ENCODE measurements at regions not wholly inside any gene's neighbourhood (a gene's known extent, or its start where the extent isn't known, plus 50 kb on each side); places are given as distances from the start of the nearest gene placed in this dataset.

- Histone ChIP-seq H3K4me3 (no peak overlapping the region), H3K27me3 (no peaks in the 10 kb centered on the region), H3K9me3 (no peaks in the 10 kb centered on the region), H3K27ac (replicated peaks in 1 of 4) (no peak overlapping the region), H3K4me1 (peaks cover 0 to 13% (median 8%) of the 10 kb centered on the region in 4 donors), H3K36me3 (no peaks in the 10 kb centered on the region)
- DNase-seq (ENCODE audit: extremely low spot score): peak; percentile 75
- 79% methylated on average over 2 of the region's 2 CpGs for WGBS
- intact Hi-C loops (cut with DNase I): no loop called here
- TF ChIP-seq POLR2AphosphoS5 (IDR thresholded peaks at IDR 0.05): no peak
- no peak for TF ChIP-seq EP300 (IDR thresholded peaks at IDR 0.05)
- TF ChIP-seq, protein P1, sequence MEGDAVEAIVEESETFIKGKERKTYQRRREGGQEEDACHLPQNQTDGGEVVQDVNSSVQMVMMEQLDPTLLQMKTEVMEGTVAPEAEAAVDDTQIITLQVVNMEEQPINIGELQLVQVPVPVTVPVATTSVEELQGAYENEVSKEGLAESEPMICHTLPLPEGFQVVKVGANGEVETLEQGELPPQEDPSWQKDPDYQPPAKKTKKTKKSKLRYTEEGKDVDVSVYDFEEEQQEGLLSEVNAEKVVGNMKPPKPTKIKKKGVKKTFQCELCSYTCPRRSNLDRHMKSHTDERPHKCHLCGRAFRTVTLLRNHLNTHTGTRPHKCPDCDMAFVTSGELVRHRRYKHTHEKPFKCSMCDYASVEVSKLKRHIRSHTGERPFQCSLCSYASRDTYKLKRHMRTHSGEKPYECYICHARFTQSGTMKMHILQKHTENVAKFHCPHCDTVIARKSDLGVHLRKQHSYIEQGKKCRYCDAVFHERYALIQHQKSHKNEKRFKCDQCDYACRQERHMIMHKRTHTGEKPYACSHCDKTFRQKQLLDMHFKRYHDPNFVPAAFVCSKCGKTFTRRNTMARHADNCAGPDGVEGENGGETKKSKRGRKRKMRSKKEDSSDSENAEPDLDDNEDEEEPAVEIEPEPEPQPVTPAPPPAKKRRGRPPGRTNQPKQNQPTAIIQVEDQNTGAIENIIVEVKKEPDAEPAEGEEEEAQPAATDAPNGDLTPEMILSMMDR (IDR thresholded peaks at IDR 0.05): no peak
- TF ChIP-seq POLR2A (IDR thresholded peaks at IDR 0.05; ENCODE audit: low read depth): no peak
Observed at GRCh38 chr11:133695387-133695786, 149.9 kb downstream of the SPATA19 start.

GRCh38 chr11:133694701-133695100 is 150.6 kb downstream of the SPATA19 start:
- WGBS: 86% methylated on average over 3 of the region's 3 CpGs

DNA sequence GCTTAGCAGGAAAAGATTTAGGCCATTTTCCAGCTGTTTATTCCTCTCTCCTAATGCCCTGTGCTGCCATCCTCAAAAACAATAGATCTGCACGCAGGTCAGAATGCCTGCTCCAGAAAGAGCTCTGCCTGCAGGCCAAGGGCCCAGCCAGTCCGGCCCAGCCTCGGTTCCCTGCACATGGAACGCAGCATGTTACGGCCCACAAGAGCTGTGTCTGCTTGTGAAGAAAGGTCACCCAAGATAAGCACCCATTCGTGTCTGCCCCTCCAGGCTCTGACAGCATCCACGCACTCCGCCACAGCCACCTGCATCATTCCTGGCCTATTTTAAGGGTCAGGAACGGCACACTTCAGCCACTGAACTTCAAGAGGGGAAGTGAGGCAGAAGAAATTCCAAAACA is 152.2 kb downstream of the SPATA19 start:
- Histone ChIP-seq H3K36me3 (no peaks in the 10 kb centered on the region), H3K4me3 (no peak overlapping the region), H3K27me3 (no peaks in the 10 kb centered on the region), H3K9me3 (no peaks in the 10 kb centered on the region), H3K4me1 (peaks cover 0 to 13% (median 8%) of the 10 kb centered on the region in 4 donors), H3K27ac (replicated peaks in 1 of 4) (no peak overlapping the region)
- DNase-seq (ENCODE audit: extremely low spot score): peak; percentile 37
- no peak for TF ChIP-seq POLR2AphosphoS5 (IDR thresholded peaks at IDR 0.05)
- no peak for TF ChIP-seq POLR2A (IDR thresholded peaks at IDR 0.05; ENCODE audit: low read depth)
- TF ChIP-seq, protein P1 (IDR thresholded peaks at IDR 0.05): no peak
- no peak for TF ChIP-seq EP300 (IDR thresholded peaks at IDR 0.05)
- 81% methylated on average over 9 of the region's 9 CpGs for WGBS
- intact Hi-C loops (cut with DNase I): no loop called here

More at GRCh38 chr11:133694701-133695100, 150.6 kb downstream of the SPATA19 start:
- intact Hi-C loops (cut with DNase I): no loop called here
- Histone ChIP-seq H3K27me3 (no peaks in the 10 kb centered on the region), H3K4me1 (peaks cover 0 to 13% (median 8%) of the 10 kb centered on the region in 4 donors), H3K27ac (replicated peaks in 1 of 4) (no peak overlapping the region), H3K4me3 (no peak overlapping the region), H3K36me3 (no peaks in the 10 kb centered on the region), H3K9me3 (no peaks in the 10 kb centered on the region)
- TF ChIP-seq POLR2A (IDR thresholded peaks at IDR 0.05; ENCODE audit: low read depth): no peak
- no peak for TF ChIP-seq EP300 (IDR thresholded peaks at IDR 0.05)
- no peak for TF ChIP-seq POLR2AphosphoS5 (IDR thresholded peaks at IDR 0.05)
- TF ChIP-seq, protein P1 (IDR thresholded peaks at IDR 0.05): no peak
- peak; percentile 72 for DNase-seq (ENCODE audit: extremely low spot score)

DNA sequence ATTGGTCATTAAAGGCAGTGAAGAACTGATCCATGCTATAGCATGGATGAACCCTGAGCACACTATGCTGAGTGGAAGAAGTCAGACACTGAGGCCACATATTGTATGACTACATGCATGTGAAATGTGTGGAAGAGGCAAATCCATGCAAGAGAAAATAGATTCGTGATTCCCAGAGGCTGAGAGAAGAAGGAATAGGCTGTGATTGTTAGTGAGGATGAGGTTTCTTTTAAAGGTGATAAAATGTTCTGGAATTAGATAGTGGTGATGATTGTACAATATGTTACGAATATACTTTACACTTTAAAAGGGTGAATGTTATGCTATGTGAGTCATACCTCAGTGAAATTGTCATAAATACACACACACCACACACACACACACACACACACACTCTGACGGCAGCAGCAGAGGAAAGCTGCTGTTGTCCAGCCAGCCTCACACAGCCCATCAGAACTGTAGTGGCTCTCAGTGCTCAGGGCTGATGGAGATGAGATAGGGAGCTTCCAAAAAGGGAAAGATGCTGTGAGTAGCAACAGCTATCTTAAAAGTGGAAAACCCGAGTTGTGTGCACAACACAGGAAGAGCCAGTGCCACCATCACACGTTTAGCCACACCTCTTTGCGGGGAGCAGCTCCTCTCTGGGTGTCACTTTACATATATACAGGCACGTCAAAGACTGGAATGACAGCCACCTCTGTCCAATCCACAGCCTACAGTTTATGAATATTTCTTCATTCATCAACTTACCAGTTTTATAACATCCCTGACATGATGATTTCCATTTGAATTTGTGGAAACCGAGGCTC is 153.0 kb downstream of the SPATA19 start:
- intact Hi-C loops (cut with DNase I): no loop called here
- whole genome bisulfite sequencing: 62% methylated on average over 8 of the region's 8 CpGs
- TF ChIP-seq POLR2A (IDR thresholded peaks at IDR 0.05; ENCODE audit: low read depth): no peak
- no peak for TF ChIP-seq POLR2AphosphoS5 (IDR thresholded peaks at IDR 0.05)
- no peak for TF ChIP-seq EP300 (IDR thresholded peaks at IDR 0.05)
- TF ChIP-seq, protein P1 (IDR thresholded peaks at IDR 0.05): no peak
- peak; percentile 85 for DNase-seq (ENCODE audit: extremely low spot score)
- Histone ChIP-seq H3K27ac (replicated peaks in 1 of 4) (no peak overlapping the region), H3K27me3 (no peaks in the 10 kb centered on the region), H3K4me3 (no peak overlapping the region), H3K4me1 (peaks cover 0 to 7% (median 2%) of the 10 kb centered on the region in 4 donors), H3K36me3 (no peaks in the 10 kb centered on the region), H3K9me3 (no peaks in the 10 kb centered on the region)

All from esophagus muscularis mucosa (tissue), 4 donors.